Thyroid gland (tissue), 4 donors: ENCODE measurements at regions not wholly inside any gene's neighbourhood (a gene's known extent, or its start where the extent isn't known, plus 50 kb on each side); places are given as distances from the start of the nearest gene placed in this dataset.

ENCODE experiments used
- POLR2A ChIP-seq, 2 donors: fragments of 450-650 bp; IDR thresholded peaks; one replicate each; pipeline ENCODE4 v1.6.1; 2017; ENCODE audit warnings: antibody characterized with exemption in 2 of 2, mild to moderate bottlenecking in 2 of 2, moderate library complexity in 1 of 2
- TF ChIP-seq, protein P1 (sequence below), 6 experiments: fragments of 200-600 bp in 3 of 6; fragments of 450-650 bp in 3 of 6; sonication (generic) in 3 of 6; IDR thresholded peaks; one replicate each; pipeline ENCODE4 v1.5.1; 2016 to 2019; ENCODE audit warnings: antibody characterized with exemption in 6 of 6, mild to moderate bottlenecking in 2 of 6, inconsistent platforms in 1 of 6, moderate library complexity in 1 of 6

DNA sequence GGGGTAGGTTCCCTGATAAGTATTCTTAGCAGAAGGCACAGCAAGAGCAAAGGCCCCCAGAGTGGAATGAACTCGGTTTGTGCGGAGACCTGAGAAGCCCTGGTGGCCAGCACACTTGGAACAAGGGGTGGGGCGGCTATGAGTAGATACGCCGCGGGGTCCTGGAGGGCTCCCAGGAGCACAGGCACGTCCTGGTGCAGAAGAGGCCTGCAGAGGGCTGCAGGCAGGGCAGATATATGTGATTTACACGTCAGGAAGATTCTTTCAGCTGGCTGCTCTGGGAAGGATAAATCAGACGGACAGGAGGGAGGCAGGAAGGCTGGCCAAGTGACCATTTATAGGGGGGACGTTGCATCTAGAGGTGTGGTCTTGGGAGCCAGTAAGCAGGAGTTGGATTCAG is 70.2 kb upstream of the ATG10 start:
- TF ChIP-seq, protein P1, sequence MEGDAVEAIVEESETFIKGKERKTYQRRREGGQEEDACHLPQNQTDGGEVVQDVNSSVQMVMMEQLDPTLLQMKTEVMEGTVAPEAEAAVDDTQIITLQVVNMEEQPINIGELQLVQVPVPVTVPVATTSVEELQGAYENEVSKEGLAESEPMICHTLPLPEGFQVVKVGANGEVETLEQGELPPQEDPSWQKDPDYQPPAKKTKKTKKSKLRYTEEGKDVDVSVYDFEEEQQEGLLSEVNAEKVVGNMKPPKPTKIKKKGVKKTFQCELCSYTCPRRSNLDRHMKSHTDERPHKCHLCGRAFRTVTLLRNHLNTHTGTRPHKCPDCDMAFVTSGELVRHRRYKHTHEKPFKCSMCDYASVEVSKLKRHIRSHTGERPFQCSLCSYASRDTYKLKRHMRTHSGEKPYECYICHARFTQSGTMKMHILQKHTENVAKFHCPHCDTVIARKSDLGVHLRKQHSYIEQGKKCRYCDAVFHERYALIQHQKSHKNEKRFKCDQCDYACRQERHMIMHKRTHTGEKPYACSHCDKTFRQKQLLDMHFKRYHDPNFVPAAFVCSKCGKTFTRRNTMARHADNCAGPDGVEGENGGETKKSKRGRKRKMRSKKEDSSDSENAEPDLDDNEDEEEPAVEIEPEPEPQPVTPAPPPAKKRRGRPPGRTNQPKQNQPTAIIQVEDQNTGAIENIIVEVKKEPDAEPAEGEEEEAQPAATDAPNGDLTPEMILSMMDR (IDR thresholded peaks at IDR 0.05), result no peak
- no peak for TF ChIP-seq POLR2A (IDR thresholded peaks at IDR 0.05)
